Pancreas (tissue), 10 donors: ENCODE measurements at regions not wholly inside any gene's neighbourhood (a gene's known extent, or its start where the extent isn't known, plus 50 kb on each side); places are given as distances from the start of the nearest gene placed in this dataset.

Source experiments
- ATAC-seq, 4 donors: fragments of 200-7000 bp; cut with Tn5 transposase; one replicate each; pipeline versions ENCODE4 v1.8.0 to v1.9.1; 2020; ENCODE audit warnings: mild to moderate bottlenecking in 4 of 4, moderate library complexity in 4 of 4
- DNase-seq, 6 donors: peaks; one replicate each; pipeline ENCODE4 v3.0.0-alpha.2; 2020
- FAIRE-seq: peaks from 2 replicates; lab custom pipeline; 2012; peaks lifted over from hg19 to GRCh38; lab: Jason Lieb, UNC
- H3K27ac ChIP-seq, 4 donors: fragments of 200-600 bp; sonication (generic); 1 replicate in 3 of 4; 2 replicates in 1 of 4; pipeline versions ENCODE4 v1.5.0 to v1.8.0; 2020
- H3K27me3 ChIP-seq, 4 donors: fragments of 200-600 bp; one replicate each; pipeline ENCODE4 v1.8.0; 2021
- H3K36me3 ChIP-seq, 3 donors: fragments of 200-600 bp; sonication (generic) in 1 of 3; one replicate each; pipeline versions ENCODE4 v1.5.0 to v1.8.0; 2020 to 2021
- H3K4me1 ChIP-seq, 3 donors: fragments of 200-600 bp; one replicate each; pipeline ENCODE4 v1.8.0; 2021
- H3K4me3 ChIP-seq, 4 donors: fragments of 200-600 bp; sonication (generic) in 2 of 4; one replicate each; pipeline versions ENCODE4 v1.5.0 to v1.8.0; 2020 to 2021
- H3K9me3 ChIP-seq, 4 donors: fragments of 200-600 bp; one replicate each; pipeline ENCODE4 v1.8.0; 2021
- CTCF ChIP-seq, 4 donors: fragments of 200-600 bp; sonication (generic) in 3 of 4; IDR thresholded peaks; one replicate each; pipeline versions ENCODE4 v1.5.0 to v1.8.0; 2021; ENCODE audit warnings: antibody characterized with exemption in 4 of 4
- WGBS, 2 donors: extraction: QIAGEN DNeasy Blood & Tissue Kit; methylation state at CpG; one replicate each; pipeline ENCODE4 v1.1.7; 2013; 5-methylcytosine and 5-hydroxymethylcytosine counted together
- intact Hi-C, 3 donors: fragments of 100-400 bp; cut with DNase I; formaldehyde crosslinking; loops; one replicate each; pipeline versions ENCODE4 v1.11.1 to v1.14.2; 2022
- donor health status: healthy with polysubstance abuse.
- donor health status: DM: no; HTN: no; CAD: no; lungs with moderate emphysema.
- donor health status: DM: no; HTN: no; CAD: no.
- donor health status: control.
- donor health status: control.
- donor health status: Bipolar disorder and iron deficiency.
- donor health status: DM: yes; HTN: yes; CAD: no.
- donor health status: DM: no; HTN: no; CAD: no.
- donor health status: DM: no; HTN: no; CAD: no.
- donor health status: DM: yes; HTN: yes; CAD: no.

- Histone ChIP-seq H3K9me3 (no peaks in the 10 kb centered on the region), H3K4me3 (no peak overlapping the region), H3K27me3 (no peaks in the 10 kb centered on the region), H3K4me1 (peaks cover 11 to 27% (median 23%) of the 10 kb centered on the region in 3 donors), H3K27ac (no peak overlapping the region), H3K36me3 (no peaks in the 10 kb centered on the region)
- ATAC-seq (no peak), DNase-seq (no peak), FAIRE-seq (no peak)
- no peak for TF ChIP-seq CTCF (IDR thresholded peaks at IDR 0.05)
- intact Hi-C loops = no loop called here
- WGBS, 2 donors = 69 to 70% methylated on average over 2 of the region's 2 CpGs
Observed at GRCh38 chr5:20370061-20370460, 382.1 kb upstream of the CDH18 start.

- H3K4me1 ChIP-seq = peaks cover 11 to 27% (median 23%) of the 10 kb centered on the region in 3 donors
- 58 to 66% methylated on average over 3 of the region's 3 CpGs for WGBS, 2 donors
- intact Hi-C loops = no loop called here
- FAIRE-seq (no peak), ATAC-seq (no peak), DNase-seq (no peak)
- no peaks in the 10 kb centered on the region for H3K27me3 ChIP-seq
- H3K27ac ChIP-seq = no peak overlapping the region
- H3K36me3 ChIP-seq = no peaks in the 10 kb centered on the region
- TF ChIP-seq CTCF (IDR thresholded peaks at IDR 0.05) = no peak
- H3K4me3 ChIP-seq = no peak overlapping the region
- H3K9me3 ChIP-seq = no peaks in the 10 kb centered on the region
Observed at GRCh38 chr5:20369518-20369885, 381.5 kb upstream of the CDH18 start.

GRCh38 chr5:20368571-20369517 lies 380.8 kb upstream of the CDH18 start:
- Histone ChIP-seq H3K4me1 (peaks cover 11 to 27% (median 23%) of the 10 kb centered on the region in 3 donors), H3K36me3 (no peaks in the 10 kb centered on the region), H3K4me3 (no peak overlapping the region), H3K27ac (no peak overlapping the region), H3K9me3 (no peaks in the 10 kb centered on the region), H3K27me3 (no peaks in the 10 kb centered on the region)
- ATAC-seq (peak in 1 of 4 donors; percentile 16), DNase-seq (no peak), FAIRE-seq (no peak)
- 40 to 44% methylated on average over 3 of the region's 3 CpGs for WGBS, 2 donors
- TF ChIP-seq CTCF (IDR thresholded peaks at IDR 0.05) = no peak
- intact Hi-C loops = no loop called here

GRCh38 chr5:20367178-20367577 lies 379.2 kb upstream of the CDH18 start:
- WGBS, 2 donors = 12 to 13% methylated on average over 5 of the region's 5 CpGs
- intact Hi-C loops = no loop called here

More at GRCh38 chr5:20367178-20367577, 379.2 kb upstream of the CDH18 start:
- Histone ChIP-seq H3K27ac (peak overlapping the region in 2 of 4 donors; percentile 61 to 64), H3K9me3 (no peaks in the 10 kb centered on the region), H3K27me3 (no peaks in the 10 kb centered on the region), H3K36me3 (no peaks in the 10 kb centered on the region), H3K4me3 (no peak overlapping the region), H3K4me1 (peaks cover 11 to 27% (median 23%) of the 10 kb centered on the region in 3 donors)
- no peak for TF ChIP-seq CTCF (IDR thresholded peaks at IDR 0.05)
- DNase-seq (peak; percentile 60 to 88 (median 83)), ATAC-seq (peak; percentile 95 to 98 (median 96)), FAIRE-seq (no peak)
